ENCODE measurements at regions not wholly inside any gene's neighbourhood (a gene's known extent, or its start where the extent isn't known, plus 50 kb on each side); places are given as distances from the start of the nearest gene placed in this dataset.

DNA sequence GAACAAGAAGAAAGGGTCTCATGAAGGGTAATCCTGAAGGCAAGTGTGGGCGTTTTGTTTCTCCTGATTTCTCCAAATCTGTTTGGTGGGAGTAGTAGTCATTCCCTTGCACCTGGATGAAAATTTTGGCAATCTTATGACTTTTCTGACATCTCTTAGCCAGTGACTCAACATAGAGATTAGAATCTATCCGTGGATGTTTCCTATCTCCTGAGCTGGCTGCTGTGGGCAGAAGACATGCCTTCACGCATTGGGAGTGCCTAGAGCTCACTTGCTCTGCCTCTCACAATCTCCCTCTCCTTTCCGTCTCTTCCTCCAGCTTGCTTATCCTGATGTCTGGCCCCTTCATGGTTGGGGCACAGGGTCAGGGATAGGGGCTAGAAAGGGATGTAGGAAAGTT lies 174.2 kb upstream of the NFIA start:
- no peak overlapping the region for H3K4me3 ChIP-seq (ENCODE audit: low read depth, poor library complexity, severe bottlenecking)
- TF ChIP-seq CTCF (IDR thresholded peaks at IDR 0.05) (no peak), POLR2A (IDR thresholded peaks at IDR 0.05) (no peak)
- 45 to 60% methylated on average over 4 of the region's 4 CpGs for WGBS, 2 donors
- DNase-seq (ENCODE audit: low spot score in 2 of 2), result no peak
- intact Hi-C loops (cut with DNase I; ENCODE audit: low total_unique reads), result no loop called here

- intact Hi-C loops (cut with DNase I; ENCODE audit: low total_unique reads), result no loop called here
- 95 to 100% methylated on average over 1 of the region's 1 CpG for WGBS, 2 donors
- H3K4me3 ChIP-seq (ENCODE audit: low read depth, poor library complexity, severe bottlenecking), result no peak overlapping the region
- no peak for DNase-seq (ENCODE audit: low spot score in 2 of 2)
- TF ChIP-seq CTCF (IDR thresholded peaks at IDR 0.05) (no peak), POLR2A (IDR thresholded peaks at IDR 0.05) (no peak)
Observed at GRCh38 chr1:60906526-60906925, 175.8 kb upstream of the NFIA start.

DNA sequence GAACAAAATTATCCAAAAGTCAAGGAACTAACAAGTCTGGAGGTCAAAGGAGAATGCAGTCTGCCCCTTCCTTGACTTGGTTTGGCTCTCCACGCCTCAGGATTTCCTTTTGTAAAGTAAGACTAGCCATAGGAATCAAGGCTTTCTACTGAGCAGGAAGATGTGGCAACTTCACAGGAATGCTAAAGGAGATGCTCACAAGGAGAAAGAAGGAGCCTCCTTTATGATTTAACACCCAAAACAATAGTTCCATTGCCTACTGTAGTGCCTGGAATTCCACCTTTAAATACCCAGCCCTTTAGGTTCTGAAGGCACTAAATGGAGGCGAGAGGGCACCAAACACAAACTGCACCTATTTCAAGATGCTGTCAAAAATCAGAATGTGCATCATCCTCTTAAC lies 176.3 kb upstream of the NFIA start:
- intact Hi-C loops (cut with DNase I; ENCODE audit: low total_unique reads), result no loop called here
- WGBS, 2 donors, result 89 to 94% methylated on average over 2 of the region's 2 CpGs

GRCh38 chr1:60904099-60904851 lies 178.1 kb upstream of the NFIA start:
- TF ChIP-seq CTCF (IDR thresholded peaks at IDR 0.05) (no peak), POLR2A (IDR thresholded peaks at IDR 0.05) (no peak)
- H3K4me3 ChIP-seq (ENCODE audit: low read depth, poor library complexity, severe bottlenecking), result no peak overlapping the region
- DNase-seq (ENCODE audit: low spot score in 2 of 2), result peak; percentile 37 to 84
- intact Hi-C loops (cut with DNase I; ENCODE audit: low total_unique reads), result no loop called here
- 20 to 28% methylated on average over 4 of the region's 4 CpGs for WGBS, 2 donors

More for the DNA sequence above, 176.3 kb upstream of the NFIA start:
- DNase-seq (ENCODE audit: low spot score in 2 of 2), result no peak
- no peak for TF ChIP-seq CTCF (IDR thresholded peaks at IDR 0.05)
- TF ChIP-seq POLR2A (IDR thresholded peaks at IDR 0.05), result no peak
- no peak overlapping the region for H3K4me3 ChIP-seq (ENCODE audit: low read depth, poor library complexity, severe bottlenecking)

- 3 to 38% methylated on average over 10 of the region's 10 CpGs for WGBS, 2 donors
- no peak overlapping the region for H3K4me3 ChIP-seq (ENCODE audit: low read depth, poor library complexity, severe bottlenecking)
- peak in 1 of 2 donors; percentile 86 for DNase-seq (ENCODE audit: low spot score in 2 of 2)
- TF ChIP-seq POLR2A (IDR thresholded peaks at IDR 0.05) (no peak), CTCF (IDR thresholded peaks at IDR 0.05) (no peak)
- intact Hi-C loops (cut with DNase I; ENCODE audit: low total_unique reads), result no loop called here
Observed at GRCh38 chr1:60903591-60903990, 178.8 kb upstream of the NFIA start.

DNA sequence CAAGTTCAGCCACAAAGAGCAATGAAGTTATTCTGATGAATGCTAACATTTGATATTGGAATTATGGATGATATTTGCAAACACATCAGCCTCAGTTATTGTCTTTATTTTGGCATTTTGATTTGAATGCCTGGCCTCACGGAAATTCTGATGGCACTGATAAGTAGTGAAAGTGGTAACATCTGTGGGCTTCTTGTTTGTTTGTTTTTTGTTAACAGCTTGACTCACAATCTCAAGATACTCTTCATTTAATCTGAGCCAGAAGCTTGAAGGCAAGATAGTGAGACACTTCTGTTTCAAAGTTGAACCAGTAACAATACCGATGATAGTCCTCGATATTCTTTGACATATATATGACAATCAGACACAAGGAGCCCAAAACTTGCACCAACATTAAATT lies 182.9 kb upstream of the NFIA start:
- TF ChIP-seq CTCF (IDR thresholded peaks at IDR 0.05) (no peak), POLR2A (IDR thresholded peaks at IDR 0.05) (no peak)
- no peak for DNase-seq (ENCODE audit: low spot score in 2 of 2)
- 74 to 81% methylated on average over 3 of the region's 3 CpGs for whole genome bisulfite sequencing, 2 donors
- H3K4me3 ChIP-seq (ENCODE audit: low read depth, poor library complexity, severe bottlenecking), result no peak overlapping the region
- intact Hi-C loops (cut with DNase I; ENCODE audit: low total_unique reads), result no loop called here

All from lower leg skin (tissue), 4 donors.